Rectal smooth muscle tissue (tissue), 1 donor: ENCODE measurements at regions not wholly inside any gene's neighbourhood (a gene's known extent, or its start where the extent isn't known, plus 50 kb on each side); places are given as distances from the start of the nearest gene placed in this dataset.
"Not testable (repeated sequence)": the region's sequence is repeated elsewhere in the genome, so short reads cannot be mapped to it uniquely, and the experiment has no call there.

Source experiments
- H3K27ac ChIP-seq: one replicate; pipeline ENCODE4 v1.7.0; 2013; ENCODE audit warnings: low read depth, low read length, inconsistent platforms
- H3K27me3 ChIP-seq: one replicate; pipeline ENCODE4 v1.7.0; 2013; ENCODE audit warnings: low read length; ENCODE audit not compliant: control insufficient read depth, insufficient read depth
- H3K36me3 ChIP-seq: one replicate; pipeline ENCODE4 v1.7.0; 2013; ENCODE audit warnings: low read length; ENCODE audit not compliant: control insufficient read depth, insufficient read depth
- H3K4me1 ChIP-seq: one replicate; pipeline ENCODE4 v1.7.0; 2013; ENCODE audit warnings: low read length; ENCODE audit not compliant: control insufficient read depth, insufficient read depth
- H3K4me3 ChIP-seq: one replicate; pipeline ENCODE4 v1.7.0; 2013; ENCODE audit warnings: low read length
- H3K9ac ChIP-seq: one replicate; pipeline ENCODE4 v1.7.0; 2013; ENCODE audit warnings: low read length

GRCh38 chr9:81460693-81461092 is 228.7 kb downstream of the TLE1 start:
- Histone ChIP-seq H3K9ac (no peak overlapping the region), H3K27ac (no peak overlapping the region), H3K4me3 (no peak overlapping the region), H3K36me3 (no peaks in the 10 kb centered on the region), H3K27me3 (no peaks in the 10 kb centered on the region), H3K4me1 (no peaks in the 10 kb centered on the region)

GRCh38 chr9:81459591-81459990 is 229.8 kb downstream of the TLE1 start:
- Histone ChIP-seq H3K27ac (no peak overlapping the region), H3K36me3 (no peaks in the 10 kb centered on the region), H3K27me3 (no peaks in the 10 kb centered on the region), H3K4me1 (no peaks in the 10 kb centered on the region), H3K4me3 (no peak overlapping the region), H3K9ac (no peak overlapping the region)

- H3K36me3 ChIP-seq, result no peaks in the 10 kb centered on the region
- no peaks in the 10 kb centered on the region for H3K27me3 ChIP-seq
- no peak overlapping the region for H3K27ac ChIP-seq
- H3K4me1 ChIP-seq, result no peaks in the 10 kb centered on the region
- H3K9ac ChIP-seq, result no peak overlapping the region
- H3K4me3 ChIP-seq, result no peak overlapping the region
These were observed 232.8 kb downstream of the TLE1 start for GRCh38 chr9:81456431-81457006.

- Histone ChIP-seq H3K36me3 (no peaks in the 10 kb centered on the region), H3K4me1 (no peaks in the 10 kb centered on the region), H3K4me3 (no peak overlapping the region), H3K27me3 (no peaks in the 10 kb centered on the region), H3K27ac (no peak overlapping the region), H3K9ac (no peak overlapping the region)
These were observed 233.7 kb downstream of the TLE1 start for GRCh38 chr9:81455462-81456219.

GRCh38 chr9:81445331-81445921 is 243.9 kb downstream of the TLE1 start:
- no peaks in the 10 kb centered on the region for H3K4me1 ChIP-seq

GRCh38 chr9:81431641-81432040 is 257.7 kb downstream of the TLE1 start:
- Histone ChIP-seq H3K27ac (no peak overlapping the region), H3K4me1 (no peaks in the 10 kb centered on the region), H3K27me3 (no peaks in the 10 kb centered on the region), H3K4me3 (no peak overlapping the region), H3K36me3 (no peaks in the 10 kb centered on the region), H3K9ac (no peak overlapping the region)

More at GRCh38 chr9:81445331-81445921, 243.9 kb downstream of the TLE1 start:
- Histone ChIP-seq H3K27ac (no peak overlapping the region), H3K27me3 (no peaks in the 10 kb centered on the region), H3K4me3 (no peak overlapping the region), H3K36me3 (no peaks in the 10 kb centered on the region), H3K9ac (no peak overlapping the region)

GRCh38 chr9:81430727-81431126 is 258.6 kb downstream of the TLE1 start:
- H3K36me3 ChIP-seq, result no peaks in the 10 kb centered on the region
- H3K4me3 ChIP-seq, result no peak overlapping the region
- no peak overlapping the region for H3K27ac ChIP-seq
- H3K4me1 ChIP-seq, result no peaks in the 10 kb centered on the region
- H3K27me3 ChIP-seq, result no peaks in the 10 kb centered on the region
- no peak overlapping the region for H3K9ac ChIP-seq

- no peaks in the 10 kb centered on the region for H3K36me3 ChIP-seq
- H3K4me3 ChIP-seq, result no peak overlapping the region
- H3K9ac ChIP-seq, result no peak overlapping the region
- no peak overlapping the region for H3K27ac ChIP-seq
- H3K27me3 ChIP-seq, result no peaks in the 10 kb centered on the region
- H3K4me1 ChIP-seq, result no peaks in the 10 kb centered on the region
These were observed 261.5 kb downstream of the TLE1 start for GRCh38 chr9:81427870-81428269.

GRCh38 chr9:81424431-81424830 is 264.9 kb downstream of the TLE1 start:
- Histone ChIP-seq H3K9ac (no peak overlapping the region), H3K27ac (no peak overlapping the region), H3K4me3 (no peak overlapping the region), H3K27me3 (no peaks in the 10 kb centered on the region), H3K4me1 (no peaks in the 10 kb centered on the region), H3K36me3 (no peaks in the 10 kb centered on the region)

GRCh38 chr9:81423589-81424326 is 265.6 kb downstream of the TLE1 start:
- H3K27ac ChIP-seq, result no peak overlapping the region
- no peak overlapping the region for H3K9ac ChIP-seq
- H3K4me3 ChIP-seq, result no peak overlapping the region
- H3K36me3 ChIP-seq, result no peaks in the 10 kb centered on the region
- no peaks in the 10 kb centered on the region for H3K4me1 ChIP-seq
- no peaks in the 10 kb centered on the region for H3K27me3 ChIP-seq

GRCh38 chr9:81421090-81421489 is 268.3 kb downstream of the TLE1 start:
- not testable (repeated sequence) for H3K36me3 ChIP-seq, H3K9ac ChIP-seq, H3K4me3 ChIP-seq, H3K27ac ChIP-seq, H3K4me1 ChIP-seq, H3K27me3 ChIP-seq

GRCh38 chr9:81420024-81420423 is 269.3 kb downstream of the TLE1 start:
- Histone ChIP-seq H3K9ac (no peak overlapping the region), H3K36me3 (no peaks in the 10 kb centered on the region), H3K4me1 (no peaks in the 10 kb centered on the region), H3K27ac (no peak overlapping the region), H3K27me3 (no peaks in the 10 kb centered on the region), H3K4me3 (no peak overlapping the region)
